ENCODE measurements at regions not wholly inside any gene's neighbourhood (a gene's known extent, or its start where the extent isn't known, plus 50 kb on each side); places are given as distances from the start of the nearest gene placed in this dataset.

DNA sequence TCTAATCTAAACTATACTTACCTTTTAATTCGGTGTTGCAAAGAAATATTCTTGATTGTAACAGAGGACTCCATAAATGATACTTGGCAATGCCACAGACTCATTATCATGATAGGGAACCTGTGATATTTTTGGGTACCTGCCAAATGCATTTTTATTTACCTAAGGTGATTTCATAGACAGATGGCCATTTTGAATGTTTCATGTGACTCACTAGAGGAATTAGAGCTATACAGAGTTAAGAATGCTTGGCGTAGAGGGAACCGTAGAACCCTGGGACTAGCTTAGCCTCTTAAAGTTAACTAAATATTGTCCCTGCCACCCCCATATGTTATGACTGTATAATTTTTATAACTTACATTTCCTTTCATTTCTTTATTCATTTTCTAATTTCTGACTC is 136.1 kb downstream of the DISP1 start:
- H3K27ac ChIP-seq (ENCODE audit: low read depth, low read length): no peak overlapping the region
- H3K4ac ChIP-seq (replicated peaks; ENCODE audit: insufficient read length, low read depth, low read length): no peak overlapping the region
- no peak overlapping the region for H2BK5ac ChIP-seq (ENCODE audit: low read depth, low read length)
- no peak overlapping the region for H4K8ac ChIP-seq (ENCODE audit: extremely low read depth, insufficient read depth, low read length)
- no peaks in the 10 kb centered on the region for H3K23me2 ChIP-seq (ENCODE audit: low read depth, low read length)
- H3K4me1 ChIP-seq (replicated peaks in 1 of 4; ENCODE audit: control insufficient read depth in 3 of 4, insufficient read depth in 4 of 4, low read length in 3 of 4): peaks cover 0 to 3% (median 0%) of the 10 kb centered on the region in 4 experiments; a peak in 1 of 7 replicates
- no peak overlapping the region for H3K23ac ChIP-seq (ENCODE audit: insufficient read length)
- H3K14ac ChIP-seq (ENCODE audit: insufficient read length): no peak overlapping the region
- H4K5ac ChIP-seq (ENCODE audit: insufficient read length, low read depth, low read length): no peak overlapping the region
- H3K9me3 ChIP-seq (ENCODE audit: insufficient read depth in 2 of 2, low read depth in 1 of 2, low read length in 1 of 2): no peaks in the 10 kb centered on the region
- no peaks in the 10 kb centered on the region for H3K79me1 ChIP-seq (ENCODE audit: low read depth, low read length)
- no peak overlapping the region for H4K91ac ChIP-seq (replicated peaks; ENCODE audit: insufficient read length, low read length)
- no peak overlapping the region for H2BK12ac ChIP-seq (ENCODE audit: low read depth, low read length)
- H3K4me2 ChIP-seq (ENCODE audit: insufficient read depth in 1 of 2, low read depth in 2 of 2, low read length in 2 of 2): no peak overlapping the region
- H3K36me3 ChIP-seq (ENCODE audit: control insufficient read depth in 2 of 4, insufficient read depth in 4 of 4, low read length in 3 of 4): no peaks in the 10 kb centered on the region
- WGBS, 2 experiments (ENCODE audit: extremely low coverage in 1 of 2, insufficient coverage in 1 of 2, insufficient read length in 1 of 2, insufficient replicate concordance in 2 of 2, low coverage in 1 of 2, low lambda C conversion rate in 2 of 2, missing lambda C conversion rate in 1 of 2): 95% methylated on average over 3 of the region's 3 CpGs; no CpG with 5 or more reads in 1 of the 2 experiments
- DNase-seq (ENCODE audit: low read depth in 1 of 2, low spot score in 2 of 2): no peak
- no peak overlapping the region for H2BK120ac ChIP-seq (replicated peaks; ENCODE audit: low read depth, low read length)
- H3K56ac ChIP-seq (replicated peaks; ENCODE audit: insufficient read length, low read depth, low read length): no peak overlapping the region
- no peaks in the 10 kb centered on the region for H3K79me2 ChIP-seq (ENCODE audit: control insufficient read depth in 1 of 2, insufficient read depth in 2 of 2, low read length in 2 of 2)
- ChIA-PET POLR2A (ENCODE audit: partially characterized antibody) (no interaction called here), CTCF (ENCODE audit: partially characterized antibody) (interaction anchor here (1.3 kb wide), 1 partner anchor 139 kb away, joined by 4 read pairs; no protein-coding TSS in a partner anchor)
- H3K18ac ChIP-seq (ENCODE audit: extremely low read depth, low read length): no peak overlapping the region
- H2AK5ac ChIP-seq (ENCODE audit: low read depth, low read length): no peak overlapping the region
- H2BK15ac ChIP-seq (ENCODE audit: low read length): no peak overlapping the region
- FAIRE-seq: no peak
- no peak overlapping the region for H2AFZ ChIP-seq (ENCODE audit: low read length)
- no peak overlapping the region for H3K4me3 ChIP-seq (ENCODE audit: extremely low read depth in 1 of 4, insufficient read depth in 2 of 4, low read depth in 3 of 4, low read length in 4 of 4)
- no peaks in the 10 kb centered on the region for H4K20me1 ChIP-seq (replicated peaks in 1 of 2; ENCODE audit: control insufficient read depth in 1 of 2, insufficient read depth in 2 of 2, low read length in 2 of 2)
- no peaks in the 10 kb centered on the region for H3K27me3 ChIP-seq (replicated peaks in 1 of 4; ENCODE audit: control insufficient read depth in 3 of 4, extremely low read depth in 1 of 4, insufficient read depth in 3 of 4, low read length in 3 of 4)
- no peak overlapping the region for H3K9ac ChIP-seq (replicated peaks in 1 of 4; ENCODE audit: extremely low read depth in 1 of 4, low read depth in 3 of 4, low read length in 3 of 4)
- H2BK20ac ChIP-seq (ENCODE audit: low read length): no peak overlapping the region
- TF ChIP-seq SAP30 (IDR thresholded peaks at IDR 0.05; ENCODE audit: insufficient read depth, insufficient replicate concordance, low read length) (no peak), KDM4A (IDR thresholded peaks at IDR 0.05; ENCODE audit: low read depth, low read length, severe bottlenecking) (no peak), ASH2L (IDR thresholded peaks at IDR 0.05; ENCODE audit: low read length) (no peak)
